Kidney (tissue), 13 donors: ENCODE measurements at regions not wholly inside any gene's neighbourhood (a gene's known extent, or its start where the extent isn't known, plus 50 kb on each side); places are given as distances from the start of the nearest gene placed in this dataset.
"Not testable (repeated sequence)": the region's sequence is repeated elsewhere in the genome, so short reads cannot be mapped to it uniquely, and the experiment has no call there.

Experiments
- DNase-seq, 5 donors: peaks; one replicate each; pipeline ENCODE4 v3.0.0-alpha.2; 2013 to 2020
- FAIRE-seq: peaks from 2 replicates; lab custom pipeline; 2012; peaks lifted over from hg19 to GRCh38; lab: Jason Lieb, UNC
- H3K27ac ChIP-seq, 2 donors: one replicate each; pipeline ENCODE4 v1.7.0; 2013; ENCODE audit warnings: low read depth in 2 of 2, low read length in 2 of 2, inconsistent platforms in 1 of 2
- H3K27me3 ChIP-seq: one replicate; pipeline ENCODE4 v1.7.1; 2013; ENCODE audit warnings: low read length, inconsistent platforms; ENCODE audit not compliant: control insufficient read depth, insufficient read depth
- H3K36me3 ChIP-seq, 3 donors: one replicate each; pipeline versions ENCODE4 v1.7.0 to v1.7.1; 2013; ENCODE audit warnings: low read length in 3 of 3, control low read depth in 1 of 3, inconsistent platforms in 1 of 3; ENCODE audit not compliant: insufficient read depth in 3 of 3, control insufficient read depth in 2 of 3
- H3K4me1 ChIP-seq, 3 donors: one replicate each; pipeline versions ENCODE4 v1.7.0 to v1.7.1; 2013; ENCODE audit warnings: low read length in 3 of 3, inconsistent platforms in 1 of 3, low read depth in 1 of 3; ENCODE audit not compliant: control insufficient read depth in 2 of 3, insufficient read depth in 2 of 3
- H3K4me3 ChIP-seq, 3 donors: one replicate each; pipeline versions ENCODE4 v1.7.0 to v1.8.1; 2013; ENCODE audit warnings: low read length in 3 of 3, control low read depth in 1 of 3, inconsistent platforms in 1 of 3
- H3K9ac ChIP-seq, 3 donors: one replicate each; pipeline versions ENCODE4 v1.7.0 to v1.7.1; 2013; ENCODE audit warnings: low read length in 3 of 3, control low read depth in 1 of 3, inconsistent platforms in 1 of 3
- H3K9me3 ChIP-seq, 3 donors: one replicate each; pipeline versions ENCODE4 v1.7.0 to v1.7.1; 2013; ENCODE audit warnings: low read length in 3 of 3, control low read depth in 1 of 3, inconsistent platforms in 1 of 3; ENCODE audit not compliant: control insufficient read depth in 2 of 3, insufficient read depth in 1 of 3
- CTCF ChIP-seq: IDR thresholded peaks from 3 replicates; pipeline ENCODE4 v1.5.1; 2012; ENCODE audit warnings: mild to moderate bottlenecking, moderate library complexity, borderline replicate concordance; ENCODE audit not compliant: insufficient read depth; ENCODE audit errors: extremely low read depth
- intact Hi-C: fragments of 100-400 bp; cut with DNase I; formaldehyde crosslinking; loops from one replicate; pipeline ENCODE4 v1.11.1; 2022
- donor health status: control.
- donor health status: control.
- donor health status: control.
- donor health status: control.
- donor health status: control.
- donor health status: DM: yes; HTN: yes; CAD: no.
- donor health status: Normal renal cell carcinoma (clear cell type).

GRCh38 chr4:3875466-3875865 lies 109.3 kb downstream of the ADRA2C start:
- Histone ChIP-seq H3K27ac (no peak overlapping the region), H3K4me3 (no peak overlapping the region), H3K27me3 (peaks cover 17% of the 10 kb centered on the region), H3K36me3 (no peaks in the 10 kb centered on the region), H3K9me3 (peaks cover 0 to 5% (median 4%) of the 10 kb centered on the region in 3 donors), H3K9ac (no peak overlapping the region), H3K4me1 (peaks cover 0 to 8% (median 4%) of the 10 kb centered on the region in 3 donors)
- DNase-seq = peak in 1 of 5 donors; percentile 16
- no peak for TF ChIP-seq CTCF
- intact Hi-C loops = no loop called here
- no peak for FAIRE-seq

- H3K9ac ChIP-seq, FAIRE-seq, H3K4me1 ChIP-seq, intact Hi-C loops, H3K27ac ChIP-seq, H3K9me3 ChIP-seq, H3K36me3 ChIP-seq, H3K4me3 ChIP-seq: not testable (repeated sequence)
- peaks cover 15% of the 10 kb centered on the region for H3K27me3 ChIP-seq
- peak in 1 of 5 donors; percentile 4 for DNase-seq
These were observed 110.1 kb downstream of the ADRA2C start for GRCh38 chr4:3876057-3876845.

GRCh38 chr4:3877236-3877635 lies 111.1 kb downstream of the ADRA2C start:
- Histone ChIP-seq H3K27ac (no peak overlapping the region), H3K36me3 (no peaks in the 10 kb centered on the region), H3K4me1 (peaks cover 0 to 9% (median 4%) of the 10 kb centered on the region in 3 donors), H3K4me3 (no peak overlapping the region), H3K27me3 (peaks cover 13% of the 10 kb centered on the region), H3K9me3 (peaks cover 0 to 5% (median 4%) of the 10 kb centered on the region in 3 donors), H3K9ac (no peak overlapping the region)
- intact Hi-C loops = no loop called here
- TF ChIP-seq CTCF = no peak
- DNase-seq = no peak
- FAIRE-seq = no peak

- TF ChIP-seq CTCF = no peak
- no peaks in the 10 kb centered on the region for H3K36me3 ChIP-seq
- intact Hi-C loops = no loop called here
- no peak overlapping the region for H3K9ac ChIP-seq
- H3K9me3 ChIP-seq = peaks cover 0 to 5% (median 4%) of the 10 kb centered on the region in 3 donors
- FAIRE-seq (no peak), DNase-seq (no peak)
- peaks cover 9% of the 10 kb centered on the region for H3K27me3 ChIP-seq
- no peak overlapping the region for H3K27ac ChIP-seq
- no peak overlapping the region for H3K4me3 ChIP-seq
- H3K4me1 ChIP-seq = peaks cover 0 to 9% (median 4%) of the 10 kb centered on the region in 3 donors
These were observed 111.7 kb downstream of the ADRA2C start for GRCh38 chr4:3877868-3878267.
